ENCODE measurements at regions not wholly inside any gene's neighbourhood (a gene's known extent, or its start where the extent isn't known, plus 50 kb on each side); places are given as distances from the start of the nearest gene placed in this dataset.

DNA sequence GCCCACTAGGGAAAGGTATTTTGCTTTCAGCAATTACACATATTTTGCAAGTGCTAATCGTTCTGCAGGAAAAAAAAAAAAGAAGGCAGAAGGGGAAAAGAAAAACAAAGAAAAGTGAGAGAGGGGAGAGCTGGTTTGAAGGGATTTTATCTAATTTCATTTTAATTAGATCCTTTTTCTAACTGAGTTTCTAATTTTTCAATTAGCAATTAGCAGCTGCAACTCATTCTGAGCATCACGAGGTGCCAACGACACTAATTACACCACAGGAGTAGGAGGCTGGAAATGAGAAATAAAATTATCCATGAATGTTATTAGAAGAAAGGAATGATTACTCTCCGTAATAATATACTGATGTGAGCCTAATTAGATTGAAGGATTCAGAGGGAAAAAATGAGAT lies 481.0 kb upstream of the CAMK1G start:
- TF ChIP-seq, protein P1, sequence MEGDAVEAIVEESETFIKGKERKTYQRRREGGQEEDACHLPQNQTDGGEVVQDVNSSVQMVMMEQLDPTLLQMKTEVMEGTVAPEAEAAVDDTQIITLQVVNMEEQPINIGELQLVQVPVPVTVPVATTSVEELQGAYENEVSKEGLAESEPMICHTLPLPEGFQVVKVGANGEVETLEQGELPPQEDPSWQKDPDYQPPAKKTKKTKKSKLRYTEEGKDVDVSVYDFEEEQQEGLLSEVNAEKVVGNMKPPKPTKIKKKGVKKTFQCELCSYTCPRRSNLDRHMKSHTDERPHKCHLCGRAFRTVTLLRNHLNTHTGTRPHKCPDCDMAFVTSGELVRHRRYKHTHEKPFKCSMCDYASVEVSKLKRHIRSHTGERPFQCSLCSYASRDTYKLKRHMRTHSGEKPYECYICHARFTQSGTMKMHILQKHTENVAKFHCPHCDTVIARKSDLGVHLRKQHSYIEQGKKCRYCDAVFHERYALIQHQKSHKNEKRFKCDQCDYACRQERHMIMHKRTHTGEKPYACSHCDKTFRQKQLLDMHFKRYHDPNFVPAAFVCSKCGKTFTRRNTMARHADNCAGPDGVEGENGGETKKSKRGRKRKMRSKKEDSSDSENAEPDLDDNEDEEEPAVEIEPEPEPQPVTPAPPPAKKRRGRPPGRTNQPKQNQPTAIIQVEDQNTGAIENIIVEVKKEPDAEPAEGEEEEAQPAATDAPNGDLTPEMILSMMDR (conservative IDR thresholded peaks at IDR 0.05; ENCODE audit: low read length) = no peak
- TF ChIP-seq EZH2phosphoT487 (IDR thresholded peaks at IDR 0.05; ENCODE audit: borderline replicate concordance, low read depth, low read length) = no peak
